GM19467 (cell line): ENCODE measurements at regions not wholly inside any gene's neighbourhood (a gene's known extent, or its start where the extent isn't known, plus 50 kb on each side); places are given as distances from the start of the nearest gene placed in this dataset.

Experiments
- ATAC-seq: cut with Tn5 transposase; IDR thresholded peaks from one replicate; pipeline ENCODE4 v1.9.1; 2021; ENCODE audit warnings: mild to moderate bottlenecking, moderate library complexity; ENCODE audit not compliant: unreplicated experiment

GRCh38 chr14:21723431-21724045 is 49.9 kb upstream of the OR4E1 start:
- no peak for ATAC-seq
